GM12801 (cell line): ENCODE measurements at regions not wholly inside any gene's neighbourhood (a gene's known extent, or its start where the extent isn't known, plus 50 kb on each side); places are given as distances from the start of the nearest gene placed in this dataset.

Experiments used
- CTCF ChIP-seq: IDR thresholded peaks from one replicate; pipeline ENCODE4 v1.5.1; 2011; ENCODE audit warnings: control low read depth; ENCODE audit not compliant: insufficient read length; ENCODE audit errors: extremely low read depth

- TF ChIP-seq CTCF = no peak
These were observed 488.0 kb downstream of the CBLN2 start for GRCh38 chr18:72056171-72056570.

GRCh38 chr18:72041313-72042032, 502.7 kb downstream of the CBLN2 start:
- TF ChIP-seq CTCF = no peak

- no peak for TF ChIP-seq CTCF
These were observed 530.7 kb downstream of the CBLN2 start for GRCh38 chr18:72013427-72013850.

GRCh38 chr18:71998547-71999097, 545.5 kb downstream of the CBLN2 start:
- no peak for TF ChIP-seq CTCF

- no peak for TF ChIP-seq CTCF
These were observed 548.2 kb downstream of the CBLN2 start for GRCh38 chr18:71995904-71996465.

- TF ChIP-seq CTCF = no peak
These were observed 549.9 kb downstream of the CBLN2 start for GRCh38 chr18:71994273-71994672.

GRCh38 chr18:71989616-71990015, 554.5 kb downstream of the CBLN2 start:
- TF ChIP-seq CTCF = no peak
